ENCODE measurements at regions not wholly inside any gene's neighbourhood (a gene's known extent, or its start where the extent isn't known, plus 50 kb on each side); places are given as distances from the start of the nearest gene placed in this dataset.

GRCh38 chr7:41818765-41819398 lies 116.0 kb upstream of the INHBA start:
- H3K27ac ChIP-seq (ENCODE audit: low read length) = no peak overlapping the region
- H4K20me1 ChIP-seq (ENCODE audit: insufficient read depth, low read length) = no peaks in the 10 kb centered on the region
- H3K4me3 ChIP-seq (ENCODE audit: low read length) = no peak overlapping the region
- H3K9me3 ChIP-seq (ENCODE audit: insufficient read depth, low read length) = no peaks in the 10 kb centered on the region
- H3K27me3 ChIP-seq (ENCODE audit: low read depth, low read length) = peaks cover 6% of the 10 kb centered on the region; the same call in 1 of the 2 replicates
- H3K4me1 ChIP-seq (ENCODE audit: low read length) = peaks cover 8% of the 10 kb centered on the region; the same call in 1 of the 2 replicates
- no peak overlapping the region for H3K4me2 ChIP-seq (ENCODE audit: low read length)
- TF ChIP-seq CTCF (IDR thresholded peaks at IDR 0.05; ENCODE audit: low read depth, low read length) = no peak
- no peaks in the 10 kb centered on the region for H3K79me2 ChIP-seq (ENCODE audit: low read length)
- H3K36me3 ChIP-seq (replicated peaks; ENCODE audit: low read depth, low read length) = no peaks in the 10 kb centered on the region
- H3K9ac ChIP-seq (ENCODE audit: low read length) = no peak overlapping the region
- no peak overlapping the region for H2AFZ ChIP-seq (ENCODE audit: low read depth, low read length)

GRCh38 chr7:41817386-41817785 lies 114.5 kb upstream of the INHBA start:
- Histone ChIP-seq H3K9ac (ENCODE audit: low read length) (no peak overlapping the region), H3K27ac (ENCODE audit: low read length) (no peak overlapping the region), H3K27me3 (ENCODE audit: low read depth, low read length) (peaks cover 15% of the 10 kb centered on the region; the same call in 1 of the 2 replicates), H3K4me3 (ENCODE audit: low read length) (no peak overlapping the region), H3K4me2 (ENCODE audit: low read length) (no peak overlapping the region), H3K36me3 (replicated peaks; ENCODE audit: low read depth, low read length) (peaks cover 7% of the 10 kb centered on the region), H3K4me1 (ENCODE audit: low read length) (peaks cover 14% of the 10 kb centered on the region; the same call in 1 of the 2 replicates), H4K20me1 (ENCODE audit: insufficient read depth, low read length) (no peaks in the 10 kb centered on the region), H3K9me3 (ENCODE audit: insufficient read depth, low read length) (0 out of 2 replicates have a peak, but pooled peaks cover 6% of the 10 kb centered on the region), H3K79me2 (ENCODE audit: low read length) (no peaks in the 10 kb centered on the region), H2AFZ (ENCODE audit: low read depth, low read length) (no peak overlapping the region)
- TF ChIP-seq CTCF (IDR thresholded peaks at IDR 0.05; ENCODE audit: low read depth, low read length) (no peak), EZH2phosphoT487 (IDR thresholded peaks at IDR 0.05; ENCODE audit: low read depth) (no peak)

GRCh38 chr7:41816111-41816510 lies 113.2 kb upstream of the INHBA start:
- Histone ChIP-seq H3K4me3 (ENCODE audit: low read length) (no peak overlapping the region), H3K4me2 (ENCODE audit: low read length) (no peak overlapping the region), H2AFZ (ENCODE audit: low read depth, low read length) (no peak overlapping the region), H3K9ac (ENCODE audit: low read length) (no peak overlapping the region), H3K4me1 (ENCODE audit: low read length) (peaks cover 20% of the 10 kb centered on the region; the same call in 1 of the 2 replicates), H4K20me1 (ENCODE audit: insufficient read depth, low read length) (no peaks in the 10 kb centered on the region), H3K36me3 (replicated peaks; ENCODE audit: low read depth, low read length) (peaks cover 17% of the 10 kb centered on the region), H3K9me3 (ENCODE audit: insufficient read depth, low read length) (peaks cover 18% of the 10 kb centered on the region), H3K79me2 (ENCODE audit: low read length) (no peaks in the 10 kb centered on the region), H3K27me3 (ENCODE audit: low read depth, low read length) (peaks cover 25% of the 10 kb centered on the region; the same call in 1 of the 2 replicates), H3K27ac (ENCODE audit: low read length) (no peak overlapping the region)
- no peak for TF ChIP-seq CTCF (IDR thresholded peaks at IDR 0.05; ENCODE audit: low read depth, low read length)
- no peak for TF ChIP-seq EZH2phosphoT487 (IDR thresholded peaks at IDR 0.05; ENCODE audit: low read depth)

GRCh38 chr7:41814888-41815287 lies 112.0 kb upstream of the INHBA start:
- Histone ChIP-seq H3K9me3 (ENCODE audit: insufficient read depth, low read length) (peaks cover 24% of the 10 kb centered on the region), H3K4me1 (ENCODE audit: low read length) (peaks cover 32% of the 10 kb centered on the region), H3K4me2 (ENCODE audit: low read length) (no peak overlapping the region), H3K4me3 (ENCODE audit: low read length) (no peak overlapping the region), H3K9ac (ENCODE audit: low read length) (no peak overlapping the region), H3K79me2 (ENCODE audit: low read length) (no peaks in the 10 kb centered on the region), H3K27ac (ENCODE audit: low read length) (no peak overlapping the region), H3K36me3 (replicated peaks; ENCODE audit: low read depth, low read length) (peaks cover 22% of the 10 kb centered on the region), H2AFZ (ENCODE audit: low read depth, low read length) (no peak overlapping the region), H3K27me3 (ENCODE audit: low read depth, low read length) (peaks cover 25% of the 10 kb centered on the region; the same call in 1 of the 2 replicates), H4K20me1 (ENCODE audit: insufficient read depth, low read length) (no peaks in the 10 kb centered on the region)
- TF ChIP-seq CTCF (IDR thresholded peaks at IDR 0.05; ENCODE audit: low read depth, low read length) (no peak), EZH2phosphoT487 (IDR thresholded peaks at IDR 0.05; ENCODE audit: low read depth) (no peak)
